Loucy (cell line): ENCODE measurements at regions not wholly inside any gene's neighbourhood (a gene's known extent, or its start where the extent isn't known, plus 50 kb on each side); places are given as distances from the start of the nearest gene placed in this dataset.

Source experiments
- EZH2phosphoT487 ChIP-seq: fragments of 200-600 bp; IDR thresholded peaks from 2 replicates; pipeline ENCODE4 v1.6.1; 2018; ENCODE audit warnings: antibody characterized with exemption, mild to moderate bottlenecking, moderate library complexity, borderline replicate concordance
- TF ChIP-seq, protein P1 (sequence below): fragments of 200-600 bp; sonication (generic); conservative IDR thresholded peaks from 2 replicates; pipeline ENCODE4 v1.5.1; 2014; ENCODE audit warnings: mild to moderate bottlenecking, antibody characterized with exemption, low read length

DNA sequence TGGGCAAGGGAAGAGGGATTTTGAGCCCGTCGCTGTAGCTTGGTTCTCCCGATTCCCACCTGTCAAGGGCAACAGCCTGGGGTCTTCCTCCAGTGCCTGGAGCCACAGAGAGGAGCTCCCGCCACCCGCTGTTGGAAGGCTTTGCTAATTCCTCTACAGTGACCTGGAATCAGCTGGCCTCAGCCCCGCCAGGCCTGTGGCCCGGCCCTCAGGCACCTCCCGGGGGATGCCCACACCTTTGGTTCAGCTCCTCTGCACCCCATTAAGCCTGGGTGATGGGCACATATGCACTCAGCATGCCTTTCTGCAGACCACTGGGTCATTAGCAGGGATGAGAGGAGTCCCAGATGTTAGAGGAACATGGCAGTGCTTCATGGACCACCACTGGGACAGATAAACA, 121.4 kb upstream of the MKI67 start:
- TF ChIP-seq, protein P1, sequence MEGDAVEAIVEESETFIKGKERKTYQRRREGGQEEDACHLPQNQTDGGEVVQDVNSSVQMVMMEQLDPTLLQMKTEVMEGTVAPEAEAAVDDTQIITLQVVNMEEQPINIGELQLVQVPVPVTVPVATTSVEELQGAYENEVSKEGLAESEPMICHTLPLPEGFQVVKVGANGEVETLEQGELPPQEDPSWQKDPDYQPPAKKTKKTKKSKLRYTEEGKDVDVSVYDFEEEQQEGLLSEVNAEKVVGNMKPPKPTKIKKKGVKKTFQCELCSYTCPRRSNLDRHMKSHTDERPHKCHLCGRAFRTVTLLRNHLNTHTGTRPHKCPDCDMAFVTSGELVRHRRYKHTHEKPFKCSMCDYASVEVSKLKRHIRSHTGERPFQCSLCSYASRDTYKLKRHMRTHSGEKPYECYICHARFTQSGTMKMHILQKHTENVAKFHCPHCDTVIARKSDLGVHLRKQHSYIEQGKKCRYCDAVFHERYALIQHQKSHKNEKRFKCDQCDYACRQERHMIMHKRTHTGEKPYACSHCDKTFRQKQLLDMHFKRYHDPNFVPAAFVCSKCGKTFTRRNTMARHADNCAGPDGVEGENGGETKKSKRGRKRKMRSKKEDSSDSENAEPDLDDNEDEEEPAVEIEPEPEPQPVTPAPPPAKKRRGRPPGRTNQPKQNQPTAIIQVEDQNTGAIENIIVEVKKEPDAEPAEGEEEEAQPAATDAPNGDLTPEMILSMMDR = no peak
- no peak for TF ChIP-seq EZH2phosphoT487
